NCI-H128 (cell line): ENCODE measurements at regions not wholly inside any gene's neighbourhood (a gene's known extent, or its start where the extent isn't known, plus 50 kb on each side); places are given as distances from the start of the nearest gene placed in this dataset.

Experiments used
- DNase-seq: peaks from one replicate; lab custom pipeline; 2025; ENCODE audit not compliant: unreplicated experiment; lab: John Stamatoyannopoulos, UW

DNA sequence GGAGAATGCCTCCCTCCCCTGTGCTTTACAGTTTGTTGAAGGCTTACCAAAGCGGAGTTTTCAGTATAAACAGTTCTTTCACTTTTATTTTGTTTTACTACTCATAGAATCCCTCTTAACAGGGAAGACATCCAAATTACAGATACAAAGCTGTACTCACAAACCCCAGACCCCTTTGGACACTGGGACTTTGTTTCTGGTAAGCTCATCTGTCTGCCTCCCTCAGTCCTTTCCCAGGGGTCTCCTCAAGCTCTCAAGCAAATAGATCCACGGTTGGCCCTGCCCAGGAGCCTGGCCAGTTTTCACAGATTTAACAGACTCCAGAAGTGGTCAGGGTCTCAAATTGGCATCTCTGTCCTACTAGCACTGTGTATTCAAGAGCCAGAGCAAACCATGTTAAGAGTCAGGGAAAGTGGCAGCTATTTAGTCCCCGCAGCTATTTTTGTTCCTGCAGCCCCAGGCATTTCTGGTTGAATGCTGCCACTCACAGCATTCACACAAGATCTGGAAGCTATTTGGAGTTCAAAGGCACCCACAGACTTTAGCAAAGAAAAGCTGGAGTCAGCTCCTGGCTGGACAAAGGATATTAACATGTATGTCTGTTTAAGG lies 54.2 kb downstream of the TMEM100 start:
- DNase-seq = no peak

DNA sequence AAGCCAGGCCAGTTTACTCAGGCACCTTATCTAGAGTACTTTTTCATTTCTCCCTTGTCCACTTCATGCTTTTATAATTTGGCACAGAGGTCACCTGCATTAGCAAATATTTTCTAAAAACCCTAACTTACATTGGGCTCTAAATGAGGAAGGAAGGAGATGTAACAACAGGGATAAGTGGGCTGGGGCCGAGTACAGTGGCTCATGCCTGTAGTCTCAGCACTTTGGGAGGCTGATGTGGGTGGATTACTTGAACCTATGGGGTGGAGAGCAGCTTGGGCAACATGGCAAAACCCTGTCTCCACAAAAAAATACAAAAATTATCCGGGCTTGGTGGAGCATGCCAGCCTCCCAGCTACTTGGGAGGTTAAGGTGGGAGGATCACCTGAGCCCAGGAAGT lies 55.9 kb downstream of the TMEM100 start:
- no peak for DNase-seq

DNA sequence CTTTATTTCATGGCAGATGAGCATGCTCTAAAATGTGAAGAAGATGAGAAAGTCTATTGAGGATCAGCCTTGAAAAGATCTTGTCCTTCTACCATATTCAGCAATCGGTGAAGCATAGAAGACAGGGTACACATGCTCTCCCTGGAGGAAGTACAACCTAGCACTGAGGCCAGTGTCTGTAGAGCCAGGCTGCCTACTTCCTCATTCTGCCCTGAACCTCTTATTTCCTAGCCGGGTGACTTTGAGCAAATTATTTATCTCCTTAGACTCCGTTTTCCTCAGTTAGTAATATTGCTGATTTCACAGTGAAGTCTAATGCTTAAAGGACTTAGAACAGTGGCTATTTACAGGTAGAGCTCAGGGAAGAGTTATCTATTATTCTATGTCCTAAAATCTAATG lies 58.4 kb downstream of the TMEM100 start:
- DNase-seq = no peak

DNA sequence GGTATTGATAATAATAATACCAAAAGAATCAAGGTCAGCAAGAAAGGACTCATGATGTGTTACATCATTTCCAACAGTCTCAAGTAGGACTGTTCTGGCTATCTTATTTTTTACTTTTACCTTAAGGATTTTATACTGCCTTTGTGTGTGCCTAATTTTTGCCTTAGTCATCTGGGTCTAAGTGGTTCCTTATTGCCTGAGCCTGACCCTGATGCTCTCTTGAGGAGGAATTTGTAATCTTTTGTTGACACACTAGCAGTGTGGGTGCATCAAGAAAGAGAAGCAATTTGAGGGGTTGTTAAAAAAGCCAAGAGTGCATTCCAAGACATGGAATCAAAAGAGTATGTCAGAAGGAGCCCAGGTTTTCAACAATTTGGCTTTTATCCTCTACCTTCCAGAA lies 59.3 kb downstream of the TMEM100 start:
- DNase-seq = no peak

DNA sequence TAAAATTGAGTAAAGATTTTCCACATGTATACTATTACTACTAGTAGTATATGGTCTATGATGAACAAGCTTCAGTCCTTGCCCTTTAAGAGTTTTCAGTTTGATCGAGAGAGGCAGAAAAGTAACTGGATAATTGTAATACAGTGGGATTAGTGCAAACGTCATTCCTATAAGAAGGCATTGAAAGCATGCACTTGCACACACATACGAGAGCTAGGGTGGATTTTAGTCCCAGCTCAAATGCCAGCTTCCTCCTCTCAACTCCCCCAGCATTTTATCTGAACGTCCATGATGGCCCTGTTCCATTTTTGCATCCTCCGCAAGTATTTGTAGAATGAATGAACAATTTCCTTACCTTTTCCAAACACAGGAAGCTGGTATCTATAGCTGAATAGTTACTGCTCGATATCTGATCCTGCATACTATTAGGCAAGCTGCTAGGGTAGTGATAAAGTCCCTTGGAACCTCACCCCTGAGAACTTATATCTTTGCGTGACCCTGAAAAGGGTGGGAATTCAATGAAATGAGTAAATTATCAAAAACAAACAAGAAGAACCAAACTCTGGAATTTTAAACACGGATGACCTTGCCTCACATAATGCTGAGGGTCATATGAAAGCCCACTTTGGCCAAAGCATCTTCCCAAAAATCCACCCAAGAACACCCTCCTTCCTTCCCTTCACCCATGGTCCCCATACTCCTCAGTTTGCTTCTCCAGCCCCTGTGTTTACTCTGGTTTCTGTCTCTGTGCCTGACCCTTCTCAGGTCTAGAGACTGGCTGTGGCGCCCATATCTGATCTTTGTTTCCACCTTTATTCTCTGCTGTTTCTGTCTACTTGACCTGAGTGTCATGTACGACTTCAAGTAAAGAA lies 60.5 kb downstream of the TMEM100 start:
- DNase-seq = no peak

DNA sequence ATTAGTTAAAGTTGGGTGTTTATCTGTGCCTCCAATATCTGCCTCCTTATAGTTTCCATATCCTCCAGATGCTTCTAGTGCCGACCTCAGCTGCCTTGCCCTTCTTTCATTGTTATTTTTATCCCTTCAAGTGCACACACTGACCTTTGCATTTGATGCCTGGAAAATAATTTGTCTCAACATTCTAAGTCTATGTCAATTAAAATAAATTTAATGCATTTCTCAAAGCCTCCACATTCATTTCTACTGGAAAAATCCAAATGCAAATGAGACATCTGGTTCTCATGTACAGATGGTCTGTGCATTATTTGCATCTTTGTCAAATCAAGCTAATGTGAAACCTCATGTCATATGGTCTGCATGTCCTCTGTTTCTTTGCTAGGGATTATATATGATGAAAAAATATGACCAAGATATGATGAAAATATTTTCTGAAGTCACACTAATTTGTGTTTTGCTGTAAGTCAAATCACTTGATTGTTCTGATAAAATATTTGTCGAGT lies 61.4 kb downstream of the TMEM100 start:
- DNase-seq = no peak

DNA sequence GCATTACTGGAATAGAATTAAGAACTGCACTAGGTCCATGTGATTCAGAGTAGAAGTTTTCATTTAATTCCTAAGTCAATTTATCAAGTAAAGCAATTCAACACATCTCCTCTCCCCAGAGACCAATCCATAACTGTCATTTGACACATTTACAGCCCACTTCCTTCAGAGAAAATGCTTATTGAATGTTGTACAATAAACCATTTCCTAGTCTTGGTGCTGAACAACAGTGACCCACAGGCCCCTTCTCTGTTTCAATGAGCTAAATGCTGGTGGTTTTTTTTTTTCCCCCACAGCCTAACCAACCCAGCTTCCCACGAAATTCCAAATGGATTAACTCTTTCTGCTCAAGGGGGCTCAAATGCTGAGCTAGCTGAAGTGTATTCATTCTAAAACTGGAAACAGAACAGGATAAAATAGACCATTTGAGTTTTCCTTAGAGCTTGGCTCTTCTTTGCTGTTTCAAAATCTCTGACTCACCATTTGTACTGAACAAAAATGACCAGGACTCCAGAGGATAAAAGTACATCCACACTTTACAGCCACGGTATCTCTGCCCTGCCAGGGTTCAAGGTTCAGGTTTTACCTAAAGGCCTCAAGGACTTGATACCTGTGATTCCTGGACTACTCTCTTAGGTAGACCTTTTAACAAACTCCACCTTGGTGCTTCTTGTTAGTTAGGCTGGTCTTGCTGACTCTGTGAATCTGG lies 62.3 kb downstream of the TMEM100 start:
- no peak for DNase-seq

DNA sequence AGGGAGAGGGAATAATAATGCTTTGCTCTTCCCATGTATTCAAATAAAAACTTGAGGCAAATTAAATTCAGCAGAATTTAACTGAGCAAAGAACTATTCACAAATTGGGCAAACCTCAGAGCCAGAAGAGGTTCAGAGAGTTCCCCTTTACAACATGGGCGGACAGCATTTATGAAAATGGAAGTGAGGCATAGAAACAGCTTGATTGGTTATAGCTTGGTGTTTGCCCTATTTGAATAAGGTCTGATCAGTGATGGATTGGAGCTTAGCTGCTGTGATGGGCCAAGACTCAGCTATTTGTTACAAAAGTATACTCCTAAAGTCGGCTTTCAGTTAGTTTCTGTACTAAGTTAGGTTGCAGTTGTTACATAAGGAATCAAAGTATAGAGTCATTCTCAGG lies 63.0 kb downstream of the TMEM100 start:
- no peak for DNase-seq

DNA sequence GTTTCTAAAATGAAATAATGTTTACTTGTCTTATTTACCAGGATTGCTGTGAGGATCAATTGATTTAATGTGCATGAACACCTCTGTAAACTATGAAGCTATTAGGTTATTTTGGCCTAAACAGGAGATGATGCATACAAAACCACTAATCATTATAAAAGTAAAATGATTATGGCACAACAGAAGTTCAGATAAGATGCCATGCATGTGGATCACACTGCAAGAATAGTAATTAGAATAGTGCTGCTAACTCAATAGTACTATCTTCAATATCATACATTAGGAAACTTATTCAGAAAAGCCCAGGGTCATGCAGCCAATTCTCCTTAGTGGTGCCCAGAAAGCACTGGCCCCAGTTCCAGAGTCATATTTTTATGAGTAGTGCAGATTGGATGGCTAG lies 66.9 kb downstream of the TMEM100 start:
- DNase-seq = no peak

DNA sequence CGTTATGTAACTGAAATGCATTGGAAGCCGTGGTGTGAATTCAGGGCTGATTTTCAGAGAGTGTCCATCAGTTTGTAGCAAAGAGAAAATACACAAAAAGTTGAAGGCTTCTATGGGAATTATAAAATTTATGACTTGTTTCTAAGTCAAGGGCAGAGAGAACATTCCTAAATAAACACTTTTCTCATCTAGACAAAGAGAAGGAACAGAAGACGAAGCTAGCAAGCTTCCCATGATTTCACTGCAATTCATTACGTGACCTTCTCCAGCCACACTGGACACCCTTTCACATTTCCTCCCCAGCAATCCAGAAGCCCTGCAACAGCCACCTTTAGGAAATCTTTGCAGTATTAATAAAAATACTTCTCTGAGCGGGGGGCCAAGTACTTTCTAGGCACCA lies 67.8 kb downstream of the TMEM100 start:
- DNase-seq = no peak

DNA sequence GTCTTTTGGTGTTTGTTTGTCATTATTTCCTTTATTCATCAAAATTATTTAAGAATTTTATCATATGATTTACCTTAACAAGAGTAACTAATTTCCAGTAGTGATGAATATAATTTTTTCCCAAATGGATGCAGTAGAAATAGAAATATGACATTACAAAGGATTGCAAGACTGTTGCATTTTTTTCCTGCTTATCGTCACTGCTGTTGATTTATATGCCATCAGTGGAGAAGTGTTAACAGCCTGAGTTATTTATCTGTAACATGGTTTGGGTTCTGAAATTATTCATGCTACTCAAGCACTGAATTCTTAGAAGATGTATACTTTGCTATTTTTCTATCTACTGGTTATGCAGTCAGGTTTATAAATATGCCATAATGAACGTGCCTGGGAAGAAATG lies 68.6 kb downstream of the TMEM100 start:
- DNase-seq = no peak

DNA sequence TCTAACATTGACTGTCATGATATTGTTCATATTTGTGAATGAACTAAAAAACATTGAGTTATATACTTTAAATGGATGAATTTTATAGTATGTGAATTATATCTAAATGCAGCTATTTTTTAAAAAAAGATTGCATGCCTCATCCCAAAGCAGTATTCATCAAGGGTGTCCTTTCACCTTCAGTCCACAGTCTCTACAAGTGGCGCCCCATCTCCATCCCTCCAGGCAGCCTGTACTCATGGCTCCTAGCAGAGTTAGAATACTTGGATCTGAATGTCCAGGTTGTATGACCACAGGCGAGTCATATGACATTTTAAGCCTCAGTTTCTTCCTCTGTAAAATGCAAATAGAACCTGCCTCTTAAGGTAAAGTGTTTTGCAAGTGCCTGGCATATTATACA lies 69.8 kb downstream of the TMEM100 start:
- DNase-seq = no peak

DNA sequence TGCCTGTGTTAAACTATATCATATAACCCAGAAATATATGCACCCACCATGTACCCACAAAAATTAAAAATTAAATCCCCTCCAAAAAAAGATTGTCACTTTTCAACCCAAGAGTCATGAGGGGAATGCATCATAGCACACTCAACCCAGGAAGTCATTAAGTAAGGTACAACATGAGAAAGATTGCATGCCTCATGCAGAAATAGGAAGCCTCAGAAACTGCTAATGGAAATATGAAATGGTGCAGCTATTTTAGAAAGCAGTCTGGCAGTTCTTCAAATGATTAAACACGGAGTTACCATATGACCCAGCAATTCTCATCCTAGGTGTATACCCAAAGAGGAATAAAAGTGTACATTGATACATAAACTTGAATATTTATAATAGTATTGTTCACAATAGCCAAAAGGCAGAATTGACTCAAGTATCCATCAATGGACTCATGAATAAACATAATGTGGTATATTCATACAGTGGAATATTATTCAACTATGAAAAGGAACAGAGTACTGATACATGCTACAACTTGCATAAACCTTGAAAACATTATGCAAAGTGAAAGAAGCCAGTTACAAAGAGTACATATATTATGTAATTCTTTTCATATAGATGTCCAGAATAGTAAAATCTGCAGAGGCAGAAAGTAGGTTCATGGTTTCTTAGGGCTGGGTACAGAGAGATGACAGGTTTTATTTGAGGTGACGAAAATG lies 70.4 kb downstream of the TMEM100 start:
- DNase-seq = no peak

DNA sequence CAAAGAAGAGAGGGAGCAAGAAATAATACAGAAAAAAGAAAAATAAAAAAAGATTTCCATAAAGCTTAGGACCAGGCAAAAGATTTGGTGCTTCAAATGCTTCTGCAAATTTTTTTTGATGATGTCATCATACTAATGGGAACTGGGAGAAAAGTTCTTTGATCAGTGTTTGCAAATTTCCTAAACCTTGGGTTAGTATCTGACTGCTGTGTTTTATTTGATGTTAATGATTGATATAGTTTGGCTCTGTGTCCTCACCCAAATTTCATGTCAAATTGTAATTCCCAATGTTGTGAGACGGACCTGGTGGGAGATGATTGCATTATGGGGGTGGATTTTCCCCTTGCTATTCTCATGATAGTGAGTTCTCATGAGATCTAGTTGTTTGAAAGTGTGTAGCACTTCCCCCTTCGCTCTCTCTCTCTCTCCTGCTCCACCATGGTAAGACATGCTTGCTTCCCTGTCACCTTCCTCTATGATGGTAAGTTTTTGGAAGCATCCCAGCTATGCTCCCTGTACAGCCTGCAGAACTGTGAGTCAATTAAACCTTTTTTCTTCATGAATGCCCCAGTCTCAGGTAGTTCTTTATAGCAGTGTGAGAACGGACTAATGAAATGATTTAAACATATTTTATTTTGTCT lies 72.6 kb downstream of the TMEM100 start:
- no peak for DNase-seq

DNA sequence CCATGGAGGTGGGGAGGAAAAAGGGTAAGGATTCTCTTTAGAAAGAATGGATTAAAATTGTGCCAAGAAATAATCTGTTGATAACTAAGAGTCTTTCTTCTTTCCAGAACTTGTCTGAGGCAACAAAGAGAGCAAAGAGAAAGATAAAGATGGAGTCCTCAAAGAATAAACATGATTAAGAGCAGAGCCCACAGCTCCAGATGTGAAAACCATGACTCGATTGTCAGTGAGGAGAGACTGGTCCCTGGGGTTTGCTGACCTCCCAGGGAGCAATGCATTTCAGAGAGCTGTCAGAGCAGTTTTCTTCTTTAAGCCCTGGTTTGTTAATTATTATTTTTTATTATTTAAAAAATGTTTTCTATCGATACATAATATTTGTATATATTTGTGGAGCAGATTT lies 74.6 kb downstream of the TMEM100 start:
- DNase-seq = no peak

DNA sequence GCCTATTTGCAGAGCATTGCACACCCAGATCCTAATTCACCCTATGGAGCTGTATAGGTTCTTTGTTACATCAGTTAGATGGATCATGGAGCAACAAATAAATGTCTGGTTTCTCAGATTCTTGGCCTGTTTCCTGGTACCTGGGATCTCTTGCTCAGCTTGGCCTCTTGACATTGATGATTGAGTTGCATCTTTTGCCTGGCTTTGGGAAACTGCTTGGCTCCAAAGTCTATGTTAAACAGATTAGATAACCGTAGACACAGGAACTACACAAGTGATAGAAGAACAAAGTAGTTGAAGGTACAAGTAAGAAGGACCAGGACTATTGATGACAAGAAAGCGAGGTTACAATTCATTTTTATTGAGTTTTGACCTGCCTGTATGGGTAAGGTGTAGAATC lies 77.3 kb downstream of the TMEM100 start:
- DNase-seq = no peak

DNA sequence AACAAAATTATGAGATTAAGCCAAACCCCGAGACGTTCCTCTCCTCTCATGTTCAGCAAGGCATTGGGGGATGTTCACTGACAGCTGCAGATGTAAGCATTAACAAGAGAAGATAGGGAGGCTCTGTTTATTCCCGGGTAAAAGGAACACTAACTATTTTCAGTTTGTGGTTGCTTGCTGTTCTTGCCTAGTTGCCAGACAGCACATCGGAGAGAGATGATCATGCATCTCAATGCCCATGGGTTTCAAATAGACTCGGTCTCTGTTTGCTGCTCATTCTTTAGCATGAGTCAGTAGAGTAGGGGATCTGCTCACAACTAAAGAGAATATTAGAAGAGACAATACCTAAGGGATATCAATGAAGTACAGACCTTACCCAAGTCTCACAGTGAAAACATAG lies 78.3 kb downstream of the TMEM100 start:
- no peak for DNase-seq

DNA sequence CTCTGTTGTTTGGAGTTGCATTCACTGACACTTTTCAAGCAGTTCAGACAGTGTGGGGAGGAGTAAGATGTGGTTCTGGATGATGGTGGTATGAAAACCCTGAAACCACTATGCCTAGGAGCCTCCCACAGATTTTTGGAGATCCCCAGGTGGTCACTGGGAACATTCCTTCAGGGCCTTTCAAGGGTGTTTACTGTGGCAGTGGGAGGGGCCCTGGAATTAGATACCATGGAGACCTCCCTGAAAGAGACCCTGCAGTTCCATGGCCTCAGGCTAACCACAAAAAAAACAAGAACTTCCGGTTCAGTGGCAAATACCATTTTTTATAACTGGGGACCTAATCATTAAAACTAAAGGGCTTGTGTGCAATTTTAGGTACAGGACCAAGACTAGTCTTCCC lies 79.9 kb downstream of the TMEM100 start:
- no peak for DNase-seq

DNA sequence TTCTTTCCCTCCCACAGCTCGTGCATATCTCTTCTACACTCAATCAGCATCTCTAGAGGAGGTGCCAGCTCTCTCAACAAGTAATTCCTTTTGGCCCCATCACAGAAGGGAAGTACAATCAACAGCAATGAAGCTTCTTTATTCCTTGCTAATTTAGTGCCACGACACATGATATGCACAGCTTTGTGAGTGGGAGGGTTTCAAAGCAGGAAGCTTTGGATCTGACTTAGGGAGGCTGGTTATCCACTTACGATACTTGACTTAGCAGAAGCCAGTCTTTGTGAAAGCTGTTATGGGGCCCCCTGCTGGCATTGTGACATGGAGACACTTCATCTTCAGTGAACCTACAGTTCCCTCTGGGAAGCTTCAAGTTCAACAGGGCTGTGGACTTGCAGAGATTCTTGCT lies 81.0 kb downstream of the TMEM100 start:
- DNase-seq = no peak

DNA sequence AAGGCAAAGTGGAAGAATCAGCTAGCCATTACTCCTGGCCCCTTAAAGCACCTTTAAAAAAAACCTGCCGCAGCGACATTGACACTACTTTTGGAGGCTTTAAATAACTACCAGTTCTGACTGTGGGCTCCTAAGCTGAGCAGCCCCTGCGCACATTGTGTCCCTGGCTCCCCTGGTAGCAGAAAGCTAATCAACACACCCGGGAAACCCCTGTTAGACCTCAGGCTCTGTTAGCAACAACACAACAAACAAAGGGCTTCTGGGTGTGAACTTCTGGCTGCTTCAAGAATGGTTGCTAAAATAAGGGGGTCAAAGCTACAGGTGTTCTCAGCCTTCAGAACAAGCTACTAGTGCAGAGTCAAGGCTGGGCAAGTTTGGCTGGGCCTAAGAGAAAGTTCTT lies 83.6 kb downstream of the TMEM100 start:
- DNase-seq = no peak
